Peyer's patch (tissue), 4 donors: ENCODE measurements at regions not wholly inside any gene's neighbourhood (a gene's known extent, or its start where the extent isn't known, plus 50 kb on each side); places are given as distances from the start of the nearest gene placed in this dataset.

ENCODE experiments used
- CTCF ChIP-seq, 6 experiments: fragments of 450-650 bp in 4 of 6; fragments of 200-600 bp in 2 of 6; sonication (generic) in 1 of 6; IDR thresholded peaks; one replicate each; pipeline ENCODE4 v1.5.1; 2017 to 2019; ENCODE audit warnings: antibody characterized with exemption in 6 of 6, mild to moderate bottlenecking in 3 of 6, moderate library complexity in 1 of 6
- POLR2A ChIP-seq, 2 donors: fragments of 450-650 bp; IDR thresholded peaks; one replicate each; pipeline ENCODE4 v1.5.1; 2017; ENCODE audit warnings: antibody characterized with exemption in 2 of 2, mild to moderate bottlenecking in 2 of 2, moderate library complexity in 2 of 2

GRCh38 chr4:33160126-33160525 lies 2440.0 kb downstream of the PCDH7 start:
- TF ChIP-seq CTCF (IDR thresholded peaks at IDR 0.05) (no peak), POLR2A (IDR thresholded peaks at IDR 0.05) (no peak)
